Gastrocnemius medialis (tissue), 4 donors: ENCODE measurements at regions not wholly inside any gene's neighbourhood (a gene's known extent, or its start where the extent isn't known, plus 50 kb on each side); places are given as distances from the start of the nearest gene placed in this dataset.

Experiments
- ATAC-seq, 2 donors: fragments of 150-250 bp; one replicate each; pipeline ENCODE4 v1.9.1; 2016
- DNase-seq, 2 donors: peaks; one replicate each; pipeline ENCODE4 v3.0.0-alpha.2; 2019
- H3K27ac ChIP-seq, 4 donors: fragments of 200-600 bp; sonication (generic); 1 replicate in 1 of 4; 2 replicates in 3 of 4; pipeline ENCODE4 v1.5.1; 2016 to 2018; ENCODE audit warnings: mild to moderate bottlenecking in 2 of 4, moderate library complexity in 1 of 4
- H3K27me3 ChIP-seq, 3 donors: fragments of 200-600 bp; sonication (generic) in 2 of 3; 1 replicate in 1 of 3; 2 replicates in 2 of 3; pipeline versions ENCODE4 v1.5.1 to v1.6.0; 2016 to 2019; ENCODE audit warnings: mild to moderate bottlenecking in 1 of 3, moderate library complexity in 1 of 3
- H3K36me3 ChIP-seq, 2 donors: fragments of 200-600 bp; sonication (generic) in 1 of 2; one replicate each; pipeline ENCODE4 v1.5.1; 2017 to 2018
- H3K4me1 ChIP-seq, 2 donors: fragments of 200-600 bp; sonication (generic) in 1 of 2; one replicate each; pipeline ENCODE4 v1.5.1; 2016 to 2017; ENCODE audit warnings: mild to moderate bottlenecking in 2 of 2
- H3K4me3 ChIP-seq, 4 donors: fragments of 200-600 bp; sonication (generic) in 3 of 4; 1 replicate in 1 of 4; 2 replicates in 3 of 4; pipeline ENCODE4 v1.5.1; 2016 to 2019; ENCODE audit warnings: mild to moderate bottlenecking in 2 of 4
- H3K9me3 ChIP-seq, 3 donors: fragments of 200-600 bp; sonication (generic) in 2 of 3; 1 replicate in 1 of 3; 2 replicates in 2 of 3; pipeline ENCODE4 v1.5.1; 2016 to 2019
- POLR2A ChIP-seq, 2 donors: fragments of 450-650 bp; IDR thresholded peaks; one replicate each; pipeline ENCODE4 v1.6.1; 2017; ENCODE audit warnings: antibody characterized with exemption in 2 of 2, mild to moderate bottlenecking in 2 of 2, moderate library complexity in 2 of 2
- in situ Hi-C, 4 donors: fragments of 200-750 bp; cut with MboI; loops; one replicate each; pipeline versions ENCODE4 v1.15.0 to v1.8.0; 2017; ENCODE audit warnings: low sequenced_read_pairs in 4 of 4
- intact Hi-C: fragments of 100-400 bp; cut with DNase I; formaldehyde crosslinking; loops from one replicate; pipeline ENCODE4 v1.15.1; 2023; ENCODE audit warnings: low total_unique reads
- TF ChIP-seq, protein P1 (sequence below), 5 experiments: fragments of 450-650 bp in 3 of 5; fragments of 200-600 bp in 2 of 5; sonication (generic) in 2 of 5; IDR thresholded peaks in 4 of 5; conservative IDR thresholded peaks in 1 of 5; 1 replicate in 4 of 5; 2 replicates in 1 of 5; pipeline ENCODE4 v1.5.1; 2016 to 2019; ENCODE audit warnings: antibody characterized with exemption in 5 of 5, mild to moderate bottlenecking in 3 of 5, moderate library complexity in 3 of 5

DNA sequence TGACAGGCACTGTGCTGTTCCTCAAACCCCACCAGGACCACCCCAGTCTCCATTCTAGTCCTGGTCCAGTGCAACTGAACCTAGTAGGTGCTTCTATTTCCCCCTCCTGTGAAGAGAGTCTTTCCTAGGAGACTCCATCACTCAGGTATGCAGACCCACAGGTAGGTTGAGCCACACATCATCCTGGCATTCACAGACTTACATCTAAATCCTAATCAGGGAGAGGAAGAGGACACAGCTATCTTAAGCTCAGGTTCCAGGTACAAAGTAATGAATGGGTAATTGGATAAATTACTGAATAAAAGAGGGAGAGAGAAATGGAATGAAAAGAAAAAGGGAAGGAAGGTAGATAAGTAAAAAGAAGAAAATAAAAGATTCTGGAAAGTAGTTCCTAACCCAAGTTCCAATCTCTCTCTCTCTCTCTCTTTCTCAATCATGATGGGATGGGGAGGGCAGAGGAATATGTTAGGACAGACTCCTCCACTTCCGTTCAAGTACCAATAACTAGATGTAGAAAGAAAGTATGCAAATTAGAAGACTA is 139.8 kb upstream of the NAMPT start:
- peak in 1 of 2 donors; percentile 20 for TF ChIP-seq POLR2A (IDR thresholded peaks at IDR 0.05)
- TF ChIP-seq, protein P1, sequence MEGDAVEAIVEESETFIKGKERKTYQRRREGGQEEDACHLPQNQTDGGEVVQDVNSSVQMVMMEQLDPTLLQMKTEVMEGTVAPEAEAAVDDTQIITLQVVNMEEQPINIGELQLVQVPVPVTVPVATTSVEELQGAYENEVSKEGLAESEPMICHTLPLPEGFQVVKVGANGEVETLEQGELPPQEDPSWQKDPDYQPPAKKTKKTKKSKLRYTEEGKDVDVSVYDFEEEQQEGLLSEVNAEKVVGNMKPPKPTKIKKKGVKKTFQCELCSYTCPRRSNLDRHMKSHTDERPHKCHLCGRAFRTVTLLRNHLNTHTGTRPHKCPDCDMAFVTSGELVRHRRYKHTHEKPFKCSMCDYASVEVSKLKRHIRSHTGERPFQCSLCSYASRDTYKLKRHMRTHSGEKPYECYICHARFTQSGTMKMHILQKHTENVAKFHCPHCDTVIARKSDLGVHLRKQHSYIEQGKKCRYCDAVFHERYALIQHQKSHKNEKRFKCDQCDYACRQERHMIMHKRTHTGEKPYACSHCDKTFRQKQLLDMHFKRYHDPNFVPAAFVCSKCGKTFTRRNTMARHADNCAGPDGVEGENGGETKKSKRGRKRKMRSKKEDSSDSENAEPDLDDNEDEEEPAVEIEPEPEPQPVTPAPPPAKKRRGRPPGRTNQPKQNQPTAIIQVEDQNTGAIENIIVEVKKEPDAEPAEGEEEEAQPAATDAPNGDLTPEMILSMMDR (IDR thresholded peaks at IDR 0.05 in 4 of 5, conservative IDR thresholded peaks at IDR 0.05 in 1 of 5), result no peak
- DNase-seq (no peak), ATAC-seq (no peak)
- H3K27ac ChIP-seq, result peak overlapping the region; percentile 39 to 83 (median 77)
- in situ Hi-C loops (no loop called here), intact Hi-C loops (loop anchor here (1.0 to 5.0 kb wide), 3 partner anchors 139 to 247 kb away; no protein-coding TSS in a partner anchor)
- H3K4me1 ChIP-seq, result peaks cover 26 to 27% of the 10 kb centered on the region in 2 donors
- H3K9me3 ChIP-seq, result no peaks in the 10 kb centered on the region
- no peaks in the 10 kb centered on the region for H3K36me3 ChIP-seq
- H3K4me3 ChIP-seq, result no peak overlapping the region
- H3K27me3 ChIP-seq, result no peaks in the 10 kb centered on the region

DNA sequence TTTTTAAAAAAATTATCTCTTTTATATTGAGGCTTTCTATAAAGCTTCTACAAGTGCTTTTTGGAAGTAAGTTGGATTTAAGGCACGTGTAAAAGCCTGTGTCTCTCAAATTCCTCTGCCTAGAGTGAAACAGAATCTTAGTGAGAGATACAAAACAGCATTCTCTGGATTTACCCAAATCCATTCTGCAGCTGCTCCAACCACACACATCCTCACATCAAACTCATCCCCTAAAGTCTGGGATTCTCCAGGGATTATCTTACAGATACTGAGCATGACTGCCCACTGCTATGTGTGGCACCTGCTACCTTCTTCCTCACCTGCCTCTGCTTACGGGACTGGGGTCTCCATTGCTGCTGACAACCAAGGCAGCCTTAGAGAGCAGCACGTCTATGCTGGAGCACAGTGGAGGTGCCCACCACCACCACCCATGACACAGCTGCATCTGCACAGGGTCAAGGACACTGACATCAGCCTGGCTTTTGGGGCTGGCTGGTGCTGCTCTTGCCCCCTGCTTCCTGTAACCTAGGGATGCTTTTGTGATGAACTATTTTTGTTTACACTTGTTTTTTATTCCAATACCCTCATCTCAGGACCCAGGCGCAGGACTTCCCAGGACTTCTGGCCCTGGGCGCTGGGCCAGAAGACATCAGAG is 139.2 kb upstream of the NAMPT start:
- TF ChIP-seq, protein P1 (IDR thresholded peaks at IDR 0.05 in 4 of 5, conservative IDR thresholded peaks at IDR 0.05 in 1 of 5), result no peak
- no peak for TF ChIP-seq POLR2A (IDR thresholded peaks at IDR 0.05)
- H3K4me1 ChIP-seq, result peaks cover 24 to 27% of the 10 kb centered on the region in 2 donors
- in situ Hi-C loops, result no loop called here

GRCh38 chr7:106423111-106423510 is 138.3 kb upstream of the NAMPT start:
- Histone ChIP-seq H3K27ac (no peak overlapping the region), H3K4me1 (peaks cover 24 to 27% of the 10 kb centered on the region in 2 donors), H3K9me3 (no peaks in the 10 kb centered on the region), H3K27me3 (no peaks in the 10 kb centered on the region), H3K36me3 (no peaks in the 10 kb centered on the region), H3K4me3 (no peak overlapping the region)
- DNase-seq (no peak), ATAC-seq (no peak)
- intact Hi-C loops, result loop anchor here (5.0 kb wide), 1 partner anchor 246 kb away; no protein-coding TSS in a partner anchor
- TF ChIP-seq, protein P1 (IDR thresholded peaks at IDR 0.05 in 4 of 5, conservative IDR thresholded peaks at IDR 0.05 in 1 of 5), result no peak
- no peak for TF ChIP-seq POLR2A (IDR thresholded peaks at IDR 0.05)
- in situ Hi-C loops, result no loop called here

More for the DNA sequence above, 139.2 kb upstream of the NAMPT start:
- H3K9me3 ChIP-seq, result no peaks in the 10 kb centered on the region
- no peak for DNase-seq
- ATAC-seq, result no peak
- H3K4me3 ChIP-seq, result no peak overlapping the region
- H3K27me3 ChIP-seq, result no peaks in the 10 kb centered on the region
- intact Hi-C loops, result loop anchor here (2.0 to 5.0 kb wide), 2 partner anchors 207 to 247 kb away; no protein-coding TSS in a partner anchor
- H3K36me3 ChIP-seq, result no peaks in the 10 kb centered on the region
- H3K27ac ChIP-seq, result peak overlapping the region in 3 of 4 donors; percentile 77 to 83 (median 77)

DNA sequence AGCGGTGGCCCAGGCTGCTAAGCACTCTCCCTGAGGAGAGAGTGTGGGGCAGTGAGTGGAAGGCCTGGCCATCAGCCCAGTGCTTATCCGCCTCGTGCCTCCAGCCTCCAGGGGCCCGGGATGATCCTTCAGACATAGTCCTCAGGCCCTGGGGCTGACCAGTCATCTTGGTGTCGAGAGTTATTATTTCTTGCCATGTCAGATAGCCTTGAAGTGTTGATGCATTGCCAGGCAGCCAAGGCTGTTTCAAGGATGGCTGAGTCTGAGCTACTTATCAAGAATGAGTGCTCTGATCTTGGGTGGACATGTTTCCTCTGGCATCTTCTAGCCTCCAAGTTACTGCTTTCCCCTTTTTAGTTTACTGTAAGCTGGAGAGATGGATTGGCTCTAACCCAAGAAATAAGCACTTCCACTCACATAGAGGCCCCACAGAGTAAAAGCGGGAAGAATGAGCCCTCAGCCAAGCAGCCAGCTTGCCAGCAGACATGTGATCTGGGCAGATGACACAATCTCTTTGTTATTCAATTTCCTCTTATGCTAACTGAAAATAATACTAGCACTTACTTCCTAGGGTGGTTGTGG is 136.5 kb upstream of the NAMPT start:
- H3K27ac ChIP-seq, result peak overlapping the region; percentile 32 to 64 (median 58)
- H3K9me3 ChIP-seq, result no peaks in the 10 kb centered on the region
- intact Hi-C loops, result loop anchor here (5.0 kb wide), 1 partner anchor 244 kb away; no protein-coding TSS in a partner anchor
- in situ Hi-C loops, result no loop called here
- H3K4me3 ChIP-seq, result no peak overlapping the region
- H3K36me3 ChIP-seq, result no peaks in the 10 kb centered on the region
- no peaks in the 10 kb centered on the region for H3K27me3 ChIP-seq
- peak; percentile 59 to 63 for DNase-seq
- peak in 1 of 2 donors; percentile 56 for ATAC-seq
- TF ChIP-seq POLR2A (IDR thresholded peaks at IDR 0.05), result no peak
- TF ChIP-seq, protein P1 (IDR thresholded peaks at IDR 0.05 in 4 of 5, conservative IDR thresholded peaks at IDR 0.05 in 1 of 5), result no peak
- H3K4me1 ChIP-seq, result peaks cover 24 to 27% of the 10 kb centered on the region in 2 donors
